Liver (tissue), 8 donors: ENCODE measurements at regions not wholly inside any gene's neighbourhood (a gene's known extent, or its start where the extent isn't known, plus 50 kb on each side); places are given as distances from the start of the nearest gene placed in this dataset.

Experiments used
- DNase-seq: peaks from one replicate; pipeline ENCODE4 v3.0.0-alpha.2; 2017; ENCODE audit warnings: low spot score
- H3K27ac ChIP-seq, 2 donors: one replicate each; pipeline ENCODE4 v1.7.0; 2013; ENCODE audit warnings: inconsistent platforms in 2 of 2, low read length in 2 of 2, control low read depth in 1 of 2, low read depth in 1 of 2, mild to moderate bottlenecking in 1 of 2
- H3K27me3 ChIP-seq, 4 donors: one replicate each; pipeline versions ENCODE4 v1.6.1 to v1.7.0; 2013; ENCODE audit warnings: low read length in 3 of 4, inconsistent platforms in 1 of 4, mild to moderate bottlenecking in 1 of 4, moderate library complexity in 1 of 4; ENCODE audit not compliant: control insufficient read depth in 4 of 4, insufficient read depth in 4 of 4
- H3K36me3 ChIP-seq, 4 donors: one replicate each; pipeline versions ENCODE4 v1.6.1 to v1.7.0; 2013; ENCODE audit warnings: low read length in 3 of 4, mild to moderate bottlenecking in 3 of 4, low read depth in 1 of 4, moderate library complexity in 1 of 4; ENCODE audit not compliant: control insufficient read depth in 4 of 4, insufficient read depth in 3 of 4
- H3K4me1 ChIP-seq, 4 donors: one replicate each; pipeline versions ENCODE4 v1.6.1 to v1.7.0; 2013; ENCODE audit warnings: low read length in 3 of 4, mild to moderate bottlenecking in 3 of 4, moderate library complexity in 1 of 4; ENCODE audit not compliant: control insufficient read depth in 4 of 4, insufficient read depth in 4 of 4
- H3K4me3 ChIP-seq, 3 donors: one replicate each; pipeline versions ENCODE4 v1.6.1 to v1.7.0; 2013; ENCODE audit warnings: low read length in 3 of 3, control low read depth in 1 of 3, low read depth in 1 of 3, mild to moderate bottlenecking in 1 of 3
- H3K9ac ChIP-seq, 2 donors: one replicate each; pipeline ENCODE4 v1.7.0; 2013; ENCODE audit warnings: low read length in 2 of 2, mild to moderate bottlenecking in 2 of 2, moderate library complexity in 2 of 2, control low read depth in 1 of 2, low read depth in 1 of 2
- H3K9me3 ChIP-seq, 4 donors: one replicate each; pipeline versions ENCODE4 v1.6.1 to v1.7.0; 2013; ENCODE audit warnings: low read length in 3 of 4; ENCODE audit not compliant: control insufficient read depth in 4 of 4
- CTCF ChIP-seq: fragments of 150-350 bp; IDR thresholded peaks from 2 replicates; pipeline ENCODE4 v1.5.1; 2017; ENCODE audit warnings: improper control_type of control experiment, low read depth, low read length; ENCODE audit not compliant: missing input control
- FOXA1 ChIP-seq: IDR thresholded peaks from 2 replicates; pipeline ENCODE4 v1.6.1; 2016; ENCODE audit warnings: antibody characterized with exemption
- FOXA2 ChIP-seq: IDR thresholded peaks from 2 replicates; pipeline ENCODE4 v1.6.1; 2016; ENCODE audit warnings: antibody characterized with exemption
- GABPA ChIP-seq, 2 donors: IDR thresholded peaks in 1 of 2; conservative IDR thresholded peaks in 1 of 2; 2 replicates each; pipeline ENCODE4 v1.6.1; 2016; ENCODE audit warnings: antibody characterized with exemption in 2 of 2, mild to moderate bottlenecking in 1 of 2, moderate library complexity in 1 of 2
- HNF4G ChIP-seq: IDR thresholded peaks from 2 replicates; pipeline ENCODE4 v1.6.1; 2016; ENCODE audit warnings: antibody characterized with exemption
- JUND ChIP-seq, 2 donors: IDR thresholded peaks; 2 replicates each; pipeline ENCODE4 v1.6.1; 2016; ENCODE audit warnings: antibody characterized with exemption in 2 of 2
- RAD21 ChIP-seq, 2 donors: IDR thresholded peaks; 2 replicates each; pipeline ENCODE4 v1.6.1; 2016; ENCODE audit warnings: antibody characterized with exemption in 2 of 2, mild to moderate bottlenecking in 2 of 2
- RXRA ChIP-seq, 2 donors: IDR thresholded peaks; 2 replicates each; pipeline ENCODE4 v1.6.1; 2017 to 2018; ENCODE audit warnings: antibody characterized with exemption in 2 of 2, mild to moderate bottlenecking in 1 of 2
- SP1 ChIP-seq: IDR thresholded peaks from 2 replicates; pipeline ENCODE4 v1.6.1; 2018; ENCODE audit warnings: antibody characterized with exemption, mild to moderate bottlenecking
- TAF1 ChIP-seq: conservative IDR thresholded peaks from 2 replicates; pipeline ENCODE4 v1.6.1; 2016; ENCODE audit warnings: antibody characterized with exemption, mild to moderate bottlenecking
- WGBS: extraction: QIAGEN DNeasy Blood & Tissue Kit; methylation state at CpG from one replicate; pipeline ENCODE4 v1.1.7; 2013; 5-methylcytosine and 5-hydroxymethylcytosine counted together
- TF ChIP-seq, protein P1 (sequence below): IDR thresholded peaks from 2 replicates; pipeline ENCODE4 v1.6.1; 2016; ENCODE audit warnings: antibody characterized with exemption
- TF ChIP-seq, protein P2 (sequence below): IDR thresholded peaks from 2 replicates; pipeline ENCODE4 v1.6.1; 2016; ENCODE audit warnings: antibody characterized with exemption
- TF ChIP-seq, protein P3 (sequence below): IDR thresholded peaks from 2 replicates; pipeline ENCODE4 v1.6.1; 2016; ENCODE audit warnings: antibody characterized with exemption, mild to moderate bottlenecking
- donor health status: healthy.
- donor health status: healthy.
- donor health status: healthy.
- donor health status: healthy.
- donor health status: healthy.

GRCh38 chr12:71291746-71292145 lies 133.9 kb upstream of the TSPAN8 start:
- DNase-seq: no peak
- Histone ChIP-seq H3K36me3 (no peaks in the 10 kb centered on the region), H3K27me3 (no peaks in the 10 kb centered on the region), H3K4me1 (no peaks in the 10 kb centered on the region), H3K9ac (no peak overlapping the region), H3K4me3 (no peak overlapping the region), H3K9me3 (peaks cover 0 to 2% (median 0%) of the 10 kb centered on the region in 4 donors), H3K27ac (no peak overlapping the region)
- WGBS: 93% methylated on average over 2 of the region's 2 CpGs
- TF ChIP-seq, protein P1, sequence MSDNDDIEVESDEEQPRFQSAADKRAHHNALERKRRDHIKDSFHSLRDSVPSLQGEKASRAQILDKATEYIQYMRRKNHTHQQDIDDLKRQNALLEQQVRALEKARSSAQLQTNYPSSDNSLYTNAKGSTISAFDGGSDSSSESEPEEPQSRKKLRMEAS: no peak
- TF ChIP-seq HNF4G (no peak), SP1 (no peak)

- Histone ChIP-seq H3K9me3 (no peaks in the 10 kb centered on the region), H3K27ac (no peak overlapping the region), H3K27me3 (no peaks in the 10 kb centered on the region), H3K9ac (no peak overlapping the region), H3K4me3 (no peak overlapping the region), H3K36me3 (no peaks in the 10 kb centered on the region), H3K4me1 (no peaks in the 10 kb centered on the region)
- TF ChIP-seq, protein P2, sequence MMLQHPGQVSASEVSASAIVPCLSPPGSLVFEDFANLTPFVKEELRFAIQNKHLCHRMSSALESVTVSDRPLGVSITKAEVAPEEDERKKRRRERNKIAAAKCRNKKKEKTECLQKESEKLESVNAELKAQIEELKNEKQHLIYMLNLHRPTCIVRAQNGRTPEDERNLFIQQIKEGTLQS: no peak
- TF ChIP-seq JUND (IDR thresholded peaks at IDR 0.05) (no peak), HNF4G (no peak), FOXA2 (no peak), RXRA (IDR thresholded peaks at IDR 0.05) (no peak), SP1 (no peak), CTCF (no peak), GABPA (IDR thresholded peaks at IDR 0.05 in 1 of 2, conservative IDR thresholded peaks at IDR 0.05 in 1 of 2) (no peak), TAF1 (no peak)
- TF ChIP-seq, protein P3, sequence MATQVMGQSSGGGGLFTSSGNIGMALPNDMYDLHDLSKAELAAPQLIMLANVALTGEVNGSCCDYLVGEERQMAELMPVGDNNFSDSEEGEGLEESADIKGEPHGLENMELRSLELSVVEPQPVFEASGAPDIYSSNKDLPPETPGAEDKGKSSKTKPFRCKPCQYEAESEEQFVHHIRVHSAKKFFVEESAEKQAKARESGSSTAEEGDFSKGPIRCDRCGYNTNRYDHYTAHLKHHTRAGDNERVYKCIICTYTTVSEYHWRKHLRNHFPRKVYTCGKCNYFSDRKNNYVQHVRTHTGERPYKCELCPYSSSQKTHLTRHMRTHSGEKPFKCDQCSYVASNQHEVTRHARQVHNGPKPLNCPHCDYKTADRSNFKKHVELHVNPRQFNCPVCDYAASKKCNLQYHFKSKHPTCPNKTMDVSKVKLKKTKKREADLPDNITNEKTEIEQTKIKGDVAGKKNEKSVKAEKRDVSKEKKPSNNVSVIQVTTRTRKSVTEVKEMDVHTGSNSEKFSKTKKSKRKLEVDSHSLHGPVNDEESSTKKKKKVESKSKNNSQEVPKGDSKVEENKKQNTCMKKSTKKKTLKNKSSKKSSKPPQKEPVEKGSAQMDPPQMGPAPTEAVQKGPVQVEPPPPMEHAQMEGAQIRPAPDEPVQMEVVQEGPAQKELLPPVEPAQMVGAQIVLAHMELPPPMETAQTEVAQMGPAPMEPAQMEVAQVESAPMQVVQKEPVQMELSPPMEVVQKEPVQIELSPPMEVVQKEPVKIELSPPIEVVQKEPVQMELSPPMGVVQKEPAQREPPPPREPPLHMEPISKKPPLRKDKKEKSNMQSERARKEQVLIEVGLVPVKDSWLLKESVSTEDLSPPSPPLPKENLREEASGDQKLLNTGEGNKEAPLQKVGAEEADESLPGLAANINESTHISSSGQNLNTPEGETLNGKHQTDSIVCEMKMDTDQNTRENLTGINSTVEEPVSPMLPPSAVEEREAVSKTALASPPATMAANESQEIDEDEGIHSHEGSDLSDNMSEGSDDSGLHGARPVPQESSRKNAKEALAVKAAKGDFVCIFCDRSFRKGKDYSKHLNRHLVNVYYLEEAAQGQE: no peak
- TF ChIP-seq, protein P1: no peak
- DNase-seq: no peak
- 100% methylated on average over 1 of the region's 1 CpG for WGBS
Measured at GRCh38 chr12:71283883-71284282, 126.1 kb upstream of the TSPAN8 start.

- Histone ChIP-seq H3K9me3 (no peaks in the 10 kb centered on the region), H3K9ac (no peak overlapping the region), H3K36me3 (no peaks in the 10 kb centered on the region), H3K27ac (no peak overlapping the region), H3K4me3 (no peak overlapping the region), H3K27me3 (no peaks in the 10 kb centered on the region), H3K4me1 (no peaks in the 10 kb centered on the region)
- 72% methylated on average over 5 of the region's 5 CpGs for WGBS
- no peak for DNase-seq
- TF ChIP-seq, protein P3: no peak
- no peak for TF ChIP-seq RAD21 (IDR thresholded peaks at IDR 0.05)
- no peak for TF ChIP-seq FOXA1
- no peak for TF ChIP-seq JUND (IDR thresholded peaks at IDR 0.05)
Measured at GRCh38 chr12:71282925-71283324, 125.1 kb upstream of the TSPAN8 start.
